ENCODE measurements at regions not wholly inside any gene's neighbourhood (a gene's known extent, or its start where the extent isn't known, plus 50 kb on each side); places are given as distances from the start of the nearest gene placed in this dataset.

GRCh38 chr13:105569816-105570215 lies 965.6 kb downstream of the EFNB2 start:
- TF ChIP-seq, protein P1, sequence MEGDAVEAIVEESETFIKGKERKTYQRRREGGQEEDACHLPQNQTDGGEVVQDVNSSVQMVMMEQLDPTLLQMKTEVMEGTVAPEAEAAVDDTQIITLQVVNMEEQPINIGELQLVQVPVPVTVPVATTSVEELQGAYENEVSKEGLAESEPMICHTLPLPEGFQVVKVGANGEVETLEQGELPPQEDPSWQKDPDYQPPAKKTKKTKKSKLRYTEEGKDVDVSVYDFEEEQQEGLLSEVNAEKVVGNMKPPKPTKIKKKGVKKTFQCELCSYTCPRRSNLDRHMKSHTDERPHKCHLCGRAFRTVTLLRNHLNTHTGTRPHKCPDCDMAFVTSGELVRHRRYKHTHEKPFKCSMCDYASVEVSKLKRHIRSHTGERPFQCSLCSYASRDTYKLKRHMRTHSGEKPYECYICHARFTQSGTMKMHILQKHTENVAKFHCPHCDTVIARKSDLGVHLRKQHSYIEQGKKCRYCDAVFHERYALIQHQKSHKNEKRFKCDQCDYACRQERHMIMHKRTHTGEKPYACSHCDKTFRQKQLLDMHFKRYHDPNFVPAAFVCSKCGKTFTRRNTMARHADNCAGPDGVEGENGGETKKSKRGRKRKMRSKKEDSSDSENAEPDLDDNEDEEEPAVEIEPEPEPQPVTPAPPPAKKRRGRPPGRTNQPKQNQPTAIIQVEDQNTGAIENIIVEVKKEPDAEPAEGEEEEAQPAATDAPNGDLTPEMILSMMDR (conservative IDR thresholded peaks at IDR 0.05 in 1 of 2, IDR thresholded peaks at IDR 0.05 in 1 of 2; ENCODE audit: low read depth in 1 of 2, low read length in 2 of 2) = no peak
- TF ChIP-seq EZH2 (IDR thresholded peaks at IDR 0.05; ENCODE audit: low read length, missing control alignments) = no peak
